ENCODE measurements at regions not wholly inside any gene's neighbourhood (a gene's known extent, or its start where the extent isn't known, plus 50 kb on each side); places are given as distances from the start of the nearest gene placed in this dataset.

DNA sequence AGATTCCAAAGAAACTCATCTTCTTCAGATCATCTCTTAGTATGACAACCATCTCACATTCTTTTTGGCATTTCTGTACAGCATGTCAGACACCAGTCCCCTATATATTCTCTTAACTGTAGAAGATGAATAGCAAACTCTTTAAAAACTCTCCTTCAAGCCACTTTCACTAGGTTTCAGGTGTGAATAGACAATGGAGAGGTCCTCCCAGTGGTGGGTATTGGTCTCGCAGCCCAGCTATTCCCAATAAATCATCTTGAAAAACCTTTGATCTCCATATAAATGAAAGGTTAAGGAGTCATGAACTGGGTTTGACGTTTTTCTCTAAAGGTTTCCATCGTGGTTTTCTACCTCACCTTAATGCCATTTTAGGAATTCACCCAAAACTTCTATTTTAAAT, 180.0 kb downstream of the GJA1 start:
- Histone ChIP-seq H3K9ac (ENCODE audit: low read depth in 1 of 2, low read length in 2 of 2) (no peak overlapping the region), H3K36me3 (ENCODE audit: control insufficient read depth in 4 of 4, insufficient read depth in 3 of 4, low read depth in 1 of 4, low read length in 3 of 4) (no peaks in the 10 kb centered on the region), H3K4me3 (ENCODE audit: low read depth in 1 of 3, low read length in 3 of 3) (no peak overlapping the region), H3K9me3 (ENCODE audit: control insufficient read depth in 4 of 4, low read length in 3 of 4) (no peaks in the 10 kb centered on the region), H3K27me3 (ENCODE audit: control insufficient read depth in 4 of 4, insufficient read depth in 4 of 4, low read length in 3 of 4) (peaks cover 0 to 3% (median 0%) of the 10 kb centered on the region in 4 donors), H3K4me1 (ENCODE audit: control insufficient read depth in 4 of 4, insufficient read depth in 4 of 4, low read length in 3 of 4) (no peaks in the 10 kb centered on the region), H3K27ac (ENCODE audit: low read depth in 1 of 2, low read length in 2 of 2) (no peak overlapping the region)
- no peak for DNase-seq (ENCODE audit: low spot score)
- TF ChIP-seq, protein P1, sequence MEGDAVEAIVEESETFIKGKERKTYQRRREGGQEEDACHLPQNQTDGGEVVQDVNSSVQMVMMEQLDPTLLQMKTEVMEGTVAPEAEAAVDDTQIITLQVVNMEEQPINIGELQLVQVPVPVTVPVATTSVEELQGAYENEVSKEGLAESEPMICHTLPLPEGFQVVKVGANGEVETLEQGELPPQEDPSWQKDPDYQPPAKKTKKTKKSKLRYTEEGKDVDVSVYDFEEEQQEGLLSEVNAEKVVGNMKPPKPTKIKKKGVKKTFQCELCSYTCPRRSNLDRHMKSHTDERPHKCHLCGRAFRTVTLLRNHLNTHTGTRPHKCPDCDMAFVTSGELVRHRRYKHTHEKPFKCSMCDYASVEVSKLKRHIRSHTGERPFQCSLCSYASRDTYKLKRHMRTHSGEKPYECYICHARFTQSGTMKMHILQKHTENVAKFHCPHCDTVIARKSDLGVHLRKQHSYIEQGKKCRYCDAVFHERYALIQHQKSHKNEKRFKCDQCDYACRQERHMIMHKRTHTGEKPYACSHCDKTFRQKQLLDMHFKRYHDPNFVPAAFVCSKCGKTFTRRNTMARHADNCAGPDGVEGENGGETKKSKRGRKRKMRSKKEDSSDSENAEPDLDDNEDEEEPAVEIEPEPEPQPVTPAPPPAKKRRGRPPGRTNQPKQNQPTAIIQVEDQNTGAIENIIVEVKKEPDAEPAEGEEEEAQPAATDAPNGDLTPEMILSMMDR (IDR thresholded peaks at IDR 0.05; ENCODE audit: low read depth, low read length, missing input control) = no peak
- TF ChIP-seq YY1 (IDR thresholded peaks at IDR 0.05) = no peak
- no peak for TF ChIP-seq ATF3 (IDR thresholded peaks at IDR 0.05)
- no peak for TF ChIP-seq RXRA (IDR thresholded peaks at IDR 0.05)
- TF ChIP-seq TAF1 (conservative IDR thresholded peaks at IDR 0.05) = no peak
- no peak for TF ChIP-seq HNF4G (IDR thresholded peaks at IDR 0.05)
- TF ChIP-seq, protein P2, sequence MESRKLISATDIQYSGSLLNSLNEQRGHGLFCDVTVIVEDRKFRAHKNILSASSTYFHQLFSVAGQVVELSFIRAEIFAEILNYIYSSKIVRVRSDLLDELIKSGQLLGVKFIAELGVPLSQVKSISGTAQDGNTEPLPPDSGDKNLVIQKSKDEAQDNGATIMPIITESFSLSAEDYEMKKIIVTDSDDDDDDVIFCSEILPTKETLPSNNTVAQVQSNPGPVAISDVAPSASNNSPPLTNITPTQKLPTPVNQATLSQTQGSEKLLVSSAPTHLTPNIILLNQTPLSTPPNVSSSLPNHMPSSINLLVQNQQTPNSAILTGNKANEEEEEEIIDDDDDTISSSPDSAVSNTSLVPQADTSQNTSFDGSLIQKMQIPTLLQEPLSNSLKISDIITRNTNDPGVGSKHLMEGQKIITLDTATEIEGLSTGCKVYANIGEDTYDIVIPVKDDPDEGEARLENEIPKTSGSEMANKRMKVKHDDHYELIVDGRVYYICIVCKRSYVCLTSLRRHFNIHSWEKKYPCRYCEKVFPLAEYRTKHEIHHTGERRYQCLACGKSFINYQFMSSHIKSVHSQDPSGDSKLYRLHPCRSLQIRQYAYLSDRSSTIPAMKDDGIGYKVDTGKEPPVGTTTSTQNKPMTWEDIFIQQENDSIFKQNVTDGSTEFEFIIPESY (IDR thresholded peaks at IDR 0.05) = no peak
- no peak for TF ChIP-seq GABPA (IDR thresholded peaks at IDR 0.05 in 1 of 2, conservative IDR thresholded peaks at IDR 0.05 in 1 of 2)
- no peak for TF ChIP-seq MAX (IDR thresholded peaks at IDR 0.05)
- TF ChIP-seq RAD21 (IDR thresholded peaks at IDR 0.05) = no peak
- WGBS = 56% methylated on average over 3 of the region's 3 CpGs

DNA sequence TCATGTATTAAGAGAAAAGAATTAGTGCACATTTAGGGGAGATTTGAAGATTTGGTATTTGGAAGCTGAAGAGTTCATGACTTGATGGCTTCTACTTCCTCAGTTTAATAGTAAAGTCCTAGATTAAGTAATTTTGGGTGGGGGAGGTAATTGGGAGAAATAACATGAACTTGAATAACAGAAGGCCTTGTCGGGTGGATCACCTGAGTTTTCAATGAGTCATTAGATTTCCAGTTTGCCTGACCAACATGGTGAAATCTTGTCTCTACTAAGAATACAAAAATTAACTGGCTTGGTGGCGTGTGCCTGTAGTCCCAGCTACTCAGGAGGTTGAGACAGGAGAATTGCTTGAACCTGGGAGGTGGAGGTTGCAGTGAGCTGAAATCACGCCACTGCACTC, 181.0 kb downstream of the GJA1 start:
- Histone ChIP-seq H3K36me3 (ENCODE audit: control insufficient read depth in 4 of 4, insufficient read depth in 3 of 4, low read depth in 1 of 4, low read length in 3 of 4) (no peaks in the 10 kb centered on the region), H3K9me3 (ENCODE audit: control insufficient read depth in 4 of 4, low read length in 3 of 4) (no peaks in the 10 kb centered on the region), H3K27me3 (ENCODE audit: control insufficient read depth in 4 of 4, insufficient read depth in 4 of 4, low read length in 3 of 4) (peaks cover 0 to 3% (median 0%) of the 10 kb centered on the region in 4 donors), H3K9ac (ENCODE audit: low read depth in 1 of 2, low read length in 2 of 2) (no peak overlapping the region), H3K27ac (ENCODE audit: low read depth in 1 of 2, low read length in 2 of 2) (no peak overlapping the region), H3K4me1 (ENCODE audit: control insufficient read depth in 4 of 4, insufficient read depth in 4 of 4, low read length in 3 of 4) (no peaks in the 10 kb centered on the region), H3K4me3 (ENCODE audit: low read depth in 1 of 3, low read length in 3 of 3) (no peak overlapping the region)
- DNase-seq (ENCODE audit: low spot score) = no peak
- 80% methylated on average over 3 of the region's 3 CpGs for WGBS
- TF ChIP-seq, protein P1 (IDR thresholded peaks at IDR 0.05; ENCODE audit: low read depth, low read length, missing input control) = no peak
- TF ChIP-seq HNF4A (conservative IDR thresholded peaks at IDR 0.05) (no peak), YY1 (IDR thresholded peaks at IDR 0.05) (no peak), EGR1 (IDR thresholded peaks at IDR 0.05; ENCODE audit: low read depth in 2 of 2) (no peak), FOXA2 (IDR thresholded peaks at IDR 0.05) (no peak), RAD21 (IDR thresholded peaks at IDR 0.05) (no peak), RXRA (IDR thresholded peaks at IDR 0.05) (no peak), ATF3 (IDR thresholded peaks at IDR 0.05) (no peak)
- TF ChIP-seq, protein P2 (IDR thresholded peaks at IDR 0.05) = no peak
- TF ChIP-seq, protein P3, sequence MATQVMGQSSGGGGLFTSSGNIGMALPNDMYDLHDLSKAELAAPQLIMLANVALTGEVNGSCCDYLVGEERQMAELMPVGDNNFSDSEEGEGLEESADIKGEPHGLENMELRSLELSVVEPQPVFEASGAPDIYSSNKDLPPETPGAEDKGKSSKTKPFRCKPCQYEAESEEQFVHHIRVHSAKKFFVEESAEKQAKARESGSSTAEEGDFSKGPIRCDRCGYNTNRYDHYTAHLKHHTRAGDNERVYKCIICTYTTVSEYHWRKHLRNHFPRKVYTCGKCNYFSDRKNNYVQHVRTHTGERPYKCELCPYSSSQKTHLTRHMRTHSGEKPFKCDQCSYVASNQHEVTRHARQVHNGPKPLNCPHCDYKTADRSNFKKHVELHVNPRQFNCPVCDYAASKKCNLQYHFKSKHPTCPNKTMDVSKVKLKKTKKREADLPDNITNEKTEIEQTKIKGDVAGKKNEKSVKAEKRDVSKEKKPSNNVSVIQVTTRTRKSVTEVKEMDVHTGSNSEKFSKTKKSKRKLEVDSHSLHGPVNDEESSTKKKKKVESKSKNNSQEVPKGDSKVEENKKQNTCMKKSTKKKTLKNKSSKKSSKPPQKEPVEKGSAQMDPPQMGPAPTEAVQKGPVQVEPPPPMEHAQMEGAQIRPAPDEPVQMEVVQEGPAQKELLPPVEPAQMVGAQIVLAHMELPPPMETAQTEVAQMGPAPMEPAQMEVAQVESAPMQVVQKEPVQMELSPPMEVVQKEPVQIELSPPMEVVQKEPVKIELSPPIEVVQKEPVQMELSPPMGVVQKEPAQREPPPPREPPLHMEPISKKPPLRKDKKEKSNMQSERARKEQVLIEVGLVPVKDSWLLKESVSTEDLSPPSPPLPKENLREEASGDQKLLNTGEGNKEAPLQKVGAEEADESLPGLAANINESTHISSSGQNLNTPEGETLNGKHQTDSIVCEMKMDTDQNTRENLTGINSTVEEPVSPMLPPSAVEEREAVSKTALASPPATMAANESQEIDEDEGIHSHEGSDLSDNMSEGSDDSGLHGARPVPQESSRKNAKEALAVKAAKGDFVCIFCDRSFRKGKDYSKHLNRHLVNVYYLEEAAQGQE (IDR thresholded peaks at IDR 0.05) = no peak

Data from liver (tissue), 8 donors.